Heart right ventricle (tissue), 16 donors: ENCODE measurements at regions not wholly inside any gene's neighbourhood (a gene's known extent, or its start where the extent isn't known, plus 50 kb on each side); places are given as distances from the start of the nearest gene placed in this dataset.

Source experiments
- ATAC-seq, 8 donors: fragments of 200-7000 bp; cut with Tn5 transposase; one replicate each; pipeline ENCODE4 v1.9.1; 2020; ENCODE audit warnings: mild to moderate bottlenecking in 8 of 8, moderate library complexity in 8 of 8, moderate number of reproducible peaks in 1 of 8
- DNase-seq, 2 donors: peaks; one replicate each; pipeline ENCODE4 v3.0.0-alpha.2; 2020
- H3K27ac ChIP-seq, 10 donors: fragments of 200-600 bp; sonication (generic) in 2 of 10; one replicate each; pipeline versions ENCODE4 v1.5.0 to v1.8.0; 2020 to 2022; ENCODE audit warnings: mild to moderate bottlenecking in 3 of 10
- H3K27me3 ChIP-seq, 7 donors: fragments of 200-600 bp; one replicate each; pipeline ENCODE4 v1.8.0; 2021 to 2022; ENCODE audit warnings: mild to moderate bottlenecking in 2 of 7
- H3K36me3 ChIP-seq, 9 donors: fragments of 200-600 bp; sonication (generic) in 1 of 9; one replicate each; pipeline versions ENCODE4 v1.5.0 to v1.8.0; 2020 to 2022; ENCODE audit warnings: mild to moderate bottlenecking in 2 of 9
- H3K4me1 ChIP-seq, 9 donors: fragments of 200-600 bp; sonication (generic) in 1 of 9; one replicate each; pipeline versions ENCODE4 v1.5.0 to v1.8.0; 2020 to 2022; ENCODE audit warnings: mild to moderate bottlenecking in 4 of 9
- H3K4me3 ChIP-seq, 10 donors: fragments of 200-600 bp; sonication (generic) in 2 of 10; one replicate each; pipeline versions ENCODE4 v1.5.0 to v1.8.0; 2020 to 2022; ENCODE audit warnings: mild to moderate bottlenecking in 7 of 10, moderate library complexity in 2 of 10
- H3K9me3 ChIP-seq, 11 donors: fragments of 200-600 bp in 10 of 11; sonication (generic) in 2 of 11; one replicate each; pipeline versions ENCODE4 v1.5.0 to v1.8.0; 2013 to 2022; ENCODE audit warnings: mild to moderate bottlenecking in 2 of 11, control low read depth in 1 of 11, moderate library complexity in 1 of 11
- CTCF ChIP-seq, 9 donors: fragments of 200-600 bp; sonication (generic) in 2 of 9; IDR thresholded peaks; one replicate each; pipeline versions ENCODE4 v1.5.0 to v1.8.0; 2021 to 2022; ENCODE audit warnings: antibody characterized with exemption in 9 of 9, mild to moderate bottlenecking in 5 of 9, moderate library complexity in 1 of 9
- WGBS, 2 donors: extraction: QIAGEN DNeasy Blood & Tissue Kit; methylation state at CpG; one replicate each; pipeline ENCODE4 v1.1.7; 2013; ENCODE audit warnings: inconsistent platforms in 1 of 2; 5-methylcytosine and 5-hydroxymethylcytosine counted together
- intact Hi-C, 10 donors: fragments of 100-400 bp; cut with DNase I; formaldehyde crosslinking; loops; one replicate each; pipeline versions ENCODE4 v1.11.1 to v1.14.2; 2022
- donor health status: Arrhythmogenic right ventricular cardiomyopathy.
- donor health status: ischemic (EF 13 %, LVEDD 7.1; RV severe dilation, severe dysfunction).
- donor health status: healthy with polysubstance abuse.
- donor health status: DM: no; HTN: yes; CAD: no.
- donor health status: DM: no; HTN: no; CAD: no.
- donor health status: ischemic (EF 25% LVEDD 6.9; RV normal size, moderate dysfunction).
- donor health status: ischemic (EF 25% LVEDD 5.7; RV mildly dilated, moderate dysfunction).
- donor health status: healthy.
- donor health status: DM: yes; HTN: yes; CAD: no.
- donor health status: Ischemic cardiomyopathy.
- donor health status: ischemic (EF 35%, LVEDD 5.7; RV mildly dilated, moderate dysfunction).
- donor health status: nonischemic (EF 11% LVEDD 7.7; RV severe dilation, severe dysfunction).
- donor health status: DM: yes; HTN: yes; CAD: no.
- donor health status: PGD.
- donor health status: ischemic (EF 29% LVEDD 5.4; RV normal size, mild dysfunction).
- donor health status: nonischemic (EF 23%, LVEDD 6.1; RV moderate dilation, normal function).

- 62 to 71% methylated on average over 2 of the region's 2 CpGs for WGBS, 2 donors
- H3K36me3 ChIP-seq, result no peaks in the 10 kb centered on the region
- DNase-seq, result no peak
- H3K27me3 ChIP-seq, result no peaks in the 10 kb centered on the region
- no peak for TF ChIP-seq CTCF (IDR thresholded peaks at IDR 0.05)
- no peak overlapping the region for H3K4me3 ChIP-seq
- intact Hi-C loops, result no loop called here
- ATAC-seq, result no peak
- no peaks in the 10 kb centered on the region for H3K4me1 ChIP-seq
- no peaks in the 10 kb centered on the region for H3K9me3 ChIP-seq
- no peak overlapping the region for H3K27ac ChIP-seq
Measured at GRCh38 chr6:97449444-97449966, 166.5 kb upstream of the MMS22L start.

GRCh38 chr6:97450087-97450486, 167.1 kb upstream of the MMS22L start:
- H3K27ac ChIP-seq, result no peak overlapping the region
- H3K36me3 ChIP-seq, result no peaks in the 10 kb centered on the region

GRCh38 chr6:97456070-97456469, 173.1 kb upstream of the MMS22L start:
- H3K27me3 ChIP-seq, result no peaks in the 10 kb centered on the region
- intact Hi-C loops, result no loop called here
- H3K36me3 ChIP-seq, result no peaks in the 10 kb centered on the region
- H3K4me3 ChIP-seq, result no peak overlapping the region
- TF ChIP-seq CTCF (IDR thresholded peaks at IDR 0.05), result no peak
- no peaks in the 10 kb centered on the region for H3K9me3 ChIP-seq
- no peak for DNase-seq
- ATAC-seq, result no peak
- 65 to 66% methylated on average over 3 of the region's 3 CpGs for WGBS, 2 donors
- H3K4me1 ChIP-seq, result no peaks in the 10 kb centered on the region
- no peak overlapping the region for H3K27ac ChIP-seq

More at GRCh38 chr6:97450087-97450486, 167.1 kb upstream of the MMS22L start:
- H3K4me3 ChIP-seq, result no peak overlapping the region
- intact Hi-C loops, result no loop called here
- no peak for TF ChIP-seq CTCF (IDR thresholded peaks at IDR 0.05)
- ATAC-seq, result no peak
- H3K4me1 ChIP-seq, result no peaks in the 10 kb centered on the region
- 80 to 84% methylated on average over 3 of the region's 3 CpGs for WGBS, 2 donors
- DNase-seq, result no peak
- H3K9me3 ChIP-seq, result no peaks in the 10 kb centered on the region
- H3K27me3 ChIP-seq, result no peaks in the 10 kb centered on the region

DNA sequence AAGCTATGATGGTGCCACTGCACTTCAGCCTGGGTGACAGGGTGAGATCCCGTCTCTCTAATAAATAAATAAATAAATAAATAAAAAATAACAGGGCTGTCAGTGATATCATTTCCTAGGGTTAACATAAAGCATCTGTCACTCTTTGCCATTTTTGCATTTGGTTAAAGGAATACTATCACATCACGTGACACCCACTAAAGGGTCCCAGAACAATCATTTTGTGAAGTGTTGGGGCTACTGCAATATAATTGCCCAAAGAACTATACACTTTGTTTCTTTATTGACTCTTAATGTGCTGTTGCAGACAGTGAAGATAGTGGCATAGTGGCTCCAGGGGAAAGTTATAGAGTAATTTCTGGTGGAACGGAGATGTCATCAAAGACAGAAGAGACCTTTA, 176.5 kb upstream of the MMS22L start:
- H3K27ac ChIP-seq, result no peak overlapping the region
- intact Hi-C loops, result no loop called here
- DNase-seq, result no peak
- no peaks in the 10 kb centered on the region for H3K36me3 ChIP-seq
- no peaks in the 10 kb centered on the region for H3K27me3 ChIP-seq
- no peak for ATAC-seq
- no peak for TF ChIP-seq CTCF (IDR thresholded peaks at IDR 0.05)
- no peaks in the 10 kb centered on the region for H3K9me3 ChIP-seq
- H3K4me1 ChIP-seq, result no peaks in the 10 kb centered on the region
- WGBS, 2 donors, result 78 to 80% methylated on average over 3 of the region's 3 CpGs
- H3K4me3 ChIP-seq, result no peak overlapping the region
